NT2/D1 (cell line): ENCODE measurements at regions not wholly inside any gene's neighbourhood (a gene's known extent, or its start where the extent isn't known, plus 50 kb on each side); places are given as distances from the start of the nearest gene placed in this dataset.

Experiments
- SUZ12 ChIP-seq: IDR thresholded peaks from 2 replicates; pipeline ENCODE4 v1.6.1; 2011; ENCODE audit not compliant: insufficient read length, insufficient read depth; ENCODE audit errors: extremely low read depth
- YY1 ChIP-seq: IDR thresholded peaks from 2 replicates; pipeline ENCODE4 v1.6.1; 2011; ENCODE audit not compliant: insufficient read length, insufficient read depth

DNA sequence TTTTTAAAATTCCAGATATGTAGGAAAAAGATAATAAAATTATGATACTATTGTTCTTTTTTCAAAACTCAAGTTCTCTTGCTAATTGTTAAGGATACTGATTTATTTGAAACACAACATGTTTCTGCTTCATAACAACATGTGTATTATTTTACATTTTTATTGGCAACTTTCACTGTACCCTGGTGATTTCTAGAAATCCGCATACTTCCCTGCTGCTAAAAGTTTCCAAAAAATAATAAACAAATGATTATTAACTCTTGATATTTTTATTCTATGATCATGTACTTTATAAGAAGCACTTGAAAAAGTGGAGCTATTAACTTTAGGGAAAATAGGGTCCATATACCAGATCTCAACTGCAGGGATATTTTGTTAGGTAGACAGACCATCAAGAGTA is 71.2 kb upstream of the HCCS start:
- TF ChIP-seq YY1: no peak
- no peak for TF ChIP-seq SUZ12
